Amniotic stem cell (primary cell): ENCODE measurements at regions not wholly inside any gene's neighbourhood (a gene's known extent, or its start where the extent isn't known, plus 50 kb on each side); places are given as distances from the start of the nearest gene placed in this dataset.
"Not testable (repeated sequence)": the region's sequence is repeated elsewhere in the genome, so short reads cannot be mapped to it uniquely, and the experiment has no call there.

Experiments
- DNase-seq: peaks from one replicate; lab custom pipeline; 2025; lab: John Stamatoyannopoulos, UW

DNA sequence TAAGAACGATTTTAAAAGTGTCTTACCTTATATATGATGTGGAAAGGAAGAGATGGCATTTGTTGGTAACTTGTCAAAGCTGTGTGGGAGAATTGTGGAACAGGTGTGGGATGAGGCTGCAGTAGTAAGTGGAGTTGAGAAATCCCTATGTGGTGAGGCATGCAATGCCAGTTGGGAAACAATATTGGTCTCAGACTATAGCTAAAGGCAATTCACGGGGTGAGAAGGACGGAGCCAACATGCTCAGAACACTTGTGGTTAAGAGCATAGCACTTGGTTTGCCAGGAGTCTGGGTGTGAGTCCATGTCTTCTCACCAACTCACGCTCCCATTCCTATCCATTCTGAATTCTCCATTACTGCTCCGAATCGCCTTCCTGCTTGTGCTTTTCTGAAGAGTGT is 615.6 kb upstream of the ADAMTS9 start:
- no peak for DNase-seq

DNA sequence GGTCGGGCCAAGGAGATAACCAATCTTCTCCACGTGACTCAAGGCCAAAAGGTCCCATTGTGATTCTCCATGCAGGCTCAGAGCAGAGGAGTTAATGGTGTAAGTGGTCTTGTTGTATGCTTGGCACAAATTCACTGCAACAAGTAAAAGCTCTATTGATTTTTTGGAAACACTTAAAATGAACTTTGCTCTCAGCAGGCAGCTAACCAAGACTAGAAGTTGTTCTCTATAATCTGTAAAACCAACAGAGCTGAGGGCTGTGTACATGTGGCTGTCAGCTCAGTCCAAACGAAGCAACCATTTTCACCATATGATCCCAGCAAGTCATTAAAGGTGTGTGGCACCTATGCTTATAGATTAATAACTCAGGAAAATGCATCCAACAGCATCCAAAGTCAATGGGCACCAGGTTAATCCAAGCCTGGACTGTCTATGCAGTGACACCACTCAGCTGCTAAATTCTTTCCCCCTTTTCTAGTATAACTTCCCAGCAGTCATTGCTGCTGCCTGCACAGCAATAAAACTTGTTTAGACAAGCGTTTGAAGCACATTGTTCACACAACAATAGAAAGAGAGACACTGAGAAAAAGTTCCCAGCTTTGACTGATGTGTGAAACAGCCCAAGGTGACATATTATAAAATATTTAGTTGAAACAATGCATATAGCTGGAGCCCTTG is 603.8 kb upstream of the ADAMTS9 start:
- DNase-seq, result no peak

DNA sequence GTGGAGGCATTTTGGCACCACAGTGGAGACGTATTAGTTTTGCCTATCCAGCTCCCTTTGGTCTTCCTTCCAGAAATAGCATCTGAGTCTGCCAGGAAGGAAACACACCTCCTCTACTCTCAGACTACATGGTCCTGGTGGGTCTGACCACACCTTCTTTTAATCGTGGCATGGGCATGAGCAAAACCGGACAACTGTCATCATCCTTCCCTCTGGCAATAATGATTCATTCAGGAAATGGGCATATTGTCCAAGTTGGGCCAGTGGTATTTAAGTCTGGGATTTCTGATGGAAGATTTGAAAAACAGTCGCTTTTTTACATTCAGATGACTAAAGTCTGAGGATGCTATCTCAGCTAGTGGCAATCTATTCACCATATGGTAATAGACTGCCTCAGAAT is 601.0 kb upstream of the ADAMTS9 start:
- DNase-seq, result no peak

- DNase-seq, result no peak
These were observed 598.2 kb upstream of the ADAMTS9 start for GRCh38 chr3:65285956-65286355.

DNA sequence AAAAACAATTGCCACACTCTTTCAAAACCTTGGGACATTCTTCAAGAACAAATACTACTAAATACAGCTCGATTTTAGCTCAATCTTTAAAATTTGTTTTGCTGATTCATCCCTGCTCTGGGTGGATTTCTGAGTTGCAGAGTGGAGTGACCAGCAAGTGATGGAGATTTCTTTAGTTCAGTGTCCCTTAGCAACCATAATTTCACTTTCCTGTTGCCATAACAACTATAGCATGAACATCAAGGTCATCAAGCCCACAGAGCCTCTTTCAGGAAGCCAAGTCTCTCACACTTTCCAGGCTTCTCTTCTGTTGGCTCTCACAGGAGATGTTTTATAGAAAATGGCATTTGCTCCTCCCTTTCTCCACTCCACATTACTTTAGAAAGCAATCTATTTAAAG is 597.2 kb upstream of the ADAMTS9 start:
- DNase-seq, result no peak

DNA sequence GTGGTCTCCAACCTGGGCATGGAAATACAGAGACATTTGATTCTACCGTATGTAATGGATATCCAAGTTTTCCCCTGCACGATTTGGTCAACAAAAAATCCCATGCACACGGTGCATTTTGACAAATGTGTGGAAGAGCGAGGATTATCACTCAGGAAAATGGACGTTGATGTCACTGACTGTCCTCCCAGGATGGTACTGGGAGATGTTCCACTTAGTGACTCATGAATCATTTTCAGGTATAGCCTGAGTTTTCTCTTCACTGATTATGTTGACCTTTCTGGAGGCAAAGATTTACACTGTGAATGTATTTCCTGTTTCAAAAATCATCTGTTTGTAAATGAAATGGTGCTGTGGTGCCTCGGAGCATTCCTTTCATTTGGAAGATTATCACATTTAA is 596.7 kb upstream of the ADAMTS9 start:
- no peak for DNase-seq

GRCh38 chr3:65279225-65279782 is 591.5 kb upstream of the ADAMTS9 start:
- DNase-seq, result no peak

DNA sequence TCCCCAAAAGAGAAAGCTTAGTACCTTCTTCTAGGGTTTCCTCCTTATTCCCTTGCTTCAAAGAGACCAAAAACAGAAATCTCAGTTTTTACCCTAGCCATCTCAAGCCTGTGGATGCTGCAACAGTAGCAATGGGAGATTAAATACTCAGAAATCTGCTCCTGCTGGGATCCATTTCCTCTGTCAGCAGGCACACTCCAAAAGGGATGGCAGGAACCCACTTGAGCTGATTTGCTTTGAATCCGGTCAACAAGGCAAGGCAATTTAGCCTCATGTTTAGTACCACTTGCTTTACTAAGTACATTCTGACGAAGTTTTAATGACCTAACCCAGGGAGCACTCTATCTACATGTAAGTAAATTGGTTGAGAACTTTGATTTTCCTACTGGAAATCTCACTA is 590.0 kb upstream of the ADAMTS9 start:
- DNase-seq, result no peak

DNA sequence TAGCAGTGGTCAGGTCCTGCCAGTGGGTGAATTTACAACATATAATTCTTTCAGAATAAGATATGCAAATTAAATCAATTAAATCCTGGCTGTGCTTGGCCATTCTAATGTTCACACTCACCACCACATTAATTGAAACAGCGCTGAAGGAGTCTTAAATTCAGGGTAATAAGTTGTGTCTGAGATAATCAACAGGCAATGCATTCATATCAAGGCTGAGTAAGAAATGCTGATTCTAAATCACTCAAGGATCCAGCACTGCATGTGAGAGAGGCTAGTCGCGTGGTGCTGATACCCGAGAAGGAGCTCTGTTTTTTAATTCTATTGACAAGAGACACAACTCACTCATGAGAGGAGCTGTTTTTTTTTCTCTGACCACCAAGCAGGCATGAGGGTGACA is 588.8 kb upstream of the ADAMTS9 start:
- DNase-seq, result no peak

DNA sequence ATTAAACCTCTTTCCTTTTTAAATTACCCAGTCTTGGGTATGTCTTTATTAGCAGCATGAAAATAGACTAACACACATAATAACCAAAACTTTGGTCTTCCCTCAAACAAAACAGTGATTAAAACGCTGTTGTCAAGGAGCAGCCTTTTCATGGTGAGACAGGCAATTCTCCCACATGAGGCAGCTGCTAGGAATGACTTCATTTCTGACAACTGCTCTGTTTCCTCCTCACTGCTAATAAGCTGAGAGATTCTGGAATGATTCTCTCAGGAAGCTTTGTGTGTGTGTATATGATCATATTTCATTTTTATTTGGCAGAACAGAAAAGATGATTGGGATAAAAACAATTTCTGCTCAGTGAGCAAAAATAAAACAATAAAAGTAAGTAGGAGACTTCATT is 580.6 kb upstream of the ADAMTS9 start:
- no peak for DNase-seq

GRCh38 chr3:65265942-65266590 is 578.3 kb upstream of the ADAMTS9 start:
- no peak for DNase-seq

DNA sequence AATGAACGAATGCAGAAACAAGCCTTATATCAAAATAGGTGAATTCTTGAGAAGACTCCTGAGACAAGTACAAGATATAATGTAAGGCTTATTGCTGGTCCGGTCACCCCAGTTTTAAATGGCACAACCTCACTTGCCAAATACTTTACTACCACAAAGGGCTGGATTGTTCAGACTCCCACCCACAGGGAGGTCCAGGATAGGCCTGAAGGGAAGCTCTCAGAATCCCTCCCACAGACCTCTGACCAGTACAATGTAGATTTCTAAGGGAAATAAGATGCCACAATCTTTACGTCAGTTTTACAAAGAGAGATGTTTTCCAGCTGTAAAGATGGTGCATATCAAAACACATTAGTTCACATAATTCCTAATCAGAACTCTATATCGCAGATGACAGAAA is 577.7 kb upstream of the ADAMTS9 start:
- DNase-seq, result no peak

DNA sequence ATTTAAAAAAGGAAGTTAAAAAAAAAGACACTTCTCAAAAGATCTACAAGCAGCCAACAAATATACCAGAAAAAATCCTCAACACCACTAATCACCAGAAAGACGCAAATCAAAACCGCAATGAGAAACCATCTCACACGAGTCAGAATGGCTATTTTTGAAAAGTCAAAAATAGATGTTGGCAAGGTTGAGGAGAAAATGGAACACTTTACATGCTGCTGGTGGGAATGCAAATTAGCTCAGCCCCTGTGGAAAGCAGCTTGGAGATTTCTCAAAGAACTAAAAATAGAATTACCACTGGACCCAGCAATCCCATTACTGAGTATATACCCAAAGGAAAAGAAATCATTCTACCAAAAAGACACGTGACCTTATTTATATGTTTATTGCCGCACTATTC is 574.7 kb upstream of the ADAMTS9 start:
- DNase-seq, result no peak

GRCh38 chr3:65259946-65260345 is 572.1 kb upstream of the ADAMTS9 start:
- no peak for DNase-seq

GRCh38 chr3:65252914-65253313 is 565.1 kb upstream of the ADAMTS9 start:
- DNase-seq, result not testable (repeated sequence)

DNA sequence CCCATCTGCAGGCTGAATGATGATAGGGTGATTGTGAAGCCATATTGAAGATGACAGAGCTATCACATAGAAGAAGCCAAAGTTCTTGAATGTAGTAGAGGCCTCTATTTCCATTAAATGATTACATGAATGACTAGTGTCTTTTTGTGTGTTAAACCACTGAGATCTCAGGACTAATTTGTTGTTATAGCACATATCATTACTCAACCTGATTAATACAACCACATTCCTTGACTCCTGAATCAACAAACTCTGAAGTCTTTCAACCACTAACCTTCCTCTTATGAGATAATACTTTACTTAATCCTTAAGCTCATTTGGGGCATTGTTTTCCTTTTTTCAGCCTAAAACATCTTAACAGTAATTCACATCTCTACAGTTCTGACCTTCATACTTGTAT is 564.5 kb upstream of the ADAMTS9 start:
- no peak for DNase-seq

DNA sequence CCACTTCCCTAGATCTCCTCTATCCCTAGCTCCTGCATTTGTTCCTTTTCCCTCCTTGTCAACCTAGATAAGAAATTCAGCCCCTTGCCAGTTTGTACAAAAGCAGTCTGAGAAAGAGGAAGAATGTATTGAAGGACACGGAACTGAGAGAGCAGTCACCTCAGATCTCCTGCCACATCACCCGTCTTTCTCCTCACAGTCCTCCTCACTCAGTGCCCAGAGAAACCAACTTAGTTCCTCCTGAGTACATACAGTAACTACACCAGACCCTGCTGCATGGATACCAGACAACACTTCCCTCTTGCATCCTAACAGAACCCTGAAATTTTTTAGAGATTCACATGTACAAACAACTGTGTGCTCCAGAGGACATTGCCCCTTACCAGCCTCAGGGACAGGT is 563.6 kb upstream of the ADAMTS9 start:
- DNase-seq, result no peak

DNA sequence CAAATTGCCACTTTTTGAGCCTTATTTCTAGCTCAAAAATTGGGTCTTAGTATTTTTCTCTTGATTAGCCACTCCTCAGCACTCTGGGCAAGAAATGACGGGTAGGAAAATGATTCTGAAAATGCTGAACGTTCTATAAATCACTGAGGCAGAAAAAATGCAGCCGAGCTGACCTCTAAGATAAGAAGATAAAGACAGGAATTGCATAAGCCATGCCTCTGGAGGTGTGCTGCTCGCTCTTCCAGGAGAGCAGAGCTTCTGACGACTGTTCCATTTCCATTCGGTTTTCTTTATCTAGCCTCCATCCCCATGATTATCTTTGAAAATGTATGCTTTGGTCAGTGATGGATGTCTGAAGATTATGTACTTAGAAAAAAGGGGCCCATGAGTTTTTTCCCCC is 558.8 kb upstream of the ADAMTS9 start:
- DNase-seq, result no peak

DNA sequence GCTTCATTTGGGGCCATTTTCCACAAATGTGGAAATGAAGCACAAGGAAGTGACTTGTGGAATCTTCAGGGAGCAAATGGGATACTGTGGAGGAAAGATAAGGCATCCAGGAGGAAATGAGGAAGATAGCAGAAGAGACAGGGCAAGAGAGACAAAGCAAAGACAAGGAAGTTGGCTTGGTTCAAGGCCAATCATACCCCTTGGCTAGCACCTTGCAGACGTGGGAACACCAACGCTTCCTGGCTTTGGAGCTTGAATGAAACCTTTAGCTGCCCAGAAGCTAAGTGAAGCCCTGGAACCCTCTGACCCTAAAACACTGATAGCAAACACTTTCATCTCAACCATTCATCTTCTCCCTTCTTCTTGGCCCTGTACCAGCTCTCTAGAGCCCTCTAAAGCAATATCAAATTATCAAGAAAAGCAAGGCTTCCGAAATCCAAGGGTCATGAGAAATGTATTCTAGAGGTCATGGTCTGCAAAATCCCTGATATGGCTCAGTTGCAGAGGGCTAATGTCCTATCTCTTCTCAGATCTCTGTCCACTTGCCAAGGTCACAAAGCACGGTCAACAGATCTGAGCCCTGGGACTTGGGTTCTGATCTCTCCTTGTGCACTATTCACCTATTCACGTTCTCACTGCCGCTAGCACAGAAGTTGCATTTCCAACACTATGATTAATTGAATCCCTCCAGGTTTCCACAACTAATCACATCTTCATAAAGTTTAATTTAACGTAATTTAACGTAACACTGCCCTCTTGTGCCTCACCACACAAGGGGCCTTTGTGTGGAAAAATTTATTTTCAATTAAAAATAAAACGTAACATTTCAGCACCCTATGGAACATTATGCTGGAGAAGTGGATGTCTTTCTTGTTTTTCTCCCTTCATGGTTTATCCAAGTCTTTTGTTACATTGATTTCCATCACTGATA is 557.6 kb upstream of the ADAMTS9 start:
- DNase-seq, result peak; percentile 6

DNA sequence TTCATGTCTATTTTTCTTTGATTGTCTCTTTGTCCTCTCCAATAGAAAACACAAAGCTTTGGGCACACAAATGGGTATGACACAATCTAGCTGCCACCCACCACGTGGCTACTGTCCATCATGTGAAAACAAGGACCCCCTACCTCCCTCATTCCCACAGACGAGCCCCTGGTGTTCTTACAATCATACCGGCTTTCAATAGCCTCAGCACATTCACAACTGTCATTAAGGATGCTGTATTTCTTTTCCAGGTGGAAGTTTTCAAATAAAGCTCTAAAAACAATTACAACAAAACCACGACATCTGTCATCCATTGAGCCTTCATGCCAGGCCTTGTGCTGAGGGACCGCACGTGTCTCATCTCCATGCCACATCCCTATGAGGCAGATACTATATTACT is 552.6 kb upstream of the ADAMTS9 start:
- no peak for DNase-seq

- DNase-seq, result no peak
These were observed 550.9 kb upstream of the ADAMTS9 start for GRCh38 chr3:65238652-65239051.

GRCh38 chr3:65234499-65234898 is 546.7 kb upstream of the ADAMTS9 start:
- DNase-seq, result no peak

DNA sequence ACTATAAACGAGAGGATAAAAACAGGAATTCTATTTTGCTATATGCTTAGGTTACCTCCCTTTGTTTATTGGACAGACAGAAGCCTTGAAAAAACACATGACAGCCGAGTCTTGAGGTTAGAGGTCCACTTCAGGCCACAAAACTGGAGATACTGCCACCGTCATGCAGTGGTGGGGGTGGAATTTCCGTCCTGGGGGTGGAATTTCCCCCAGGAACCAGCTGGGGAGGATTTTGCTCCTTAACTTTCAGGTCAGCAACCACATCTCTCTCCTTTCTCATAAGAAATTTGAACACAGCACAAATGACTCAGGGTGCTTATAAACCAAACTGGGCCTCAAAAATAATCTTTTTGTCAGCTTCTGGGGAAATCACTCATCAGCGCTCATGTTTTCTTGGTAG is 545.8 kb upstream of the ADAMTS9 start:
- no peak for DNase-seq
